NT2/D1 (cell line): ENCODE measurements at regions not wholly inside any gene's neighbourhood (a gene's known extent, or its start where the extent isn't known, plus 50 kb on each side); places are given as distances from the start of the nearest gene placed in this dataset.

Experiments
- SUZ12 ChIP-seq: IDR thresholded peaks from 2 replicates; pipeline ENCODE4 v1.6.1; 2011; ENCODE audit not compliant: insufficient read length, insufficient read depth; ENCODE audit errors: extremely low read depth
- ZNF274 ChIP-seq: IDR thresholded peaks from 2 replicates; pipeline ENCODE4 v1.6.1; 2011; ENCODE audit warnings: mild to moderate bottlenecking, low read depth, low read length

- TF ChIP-seq SUZ12 (no peak), ZNF274 (no peak)
These were observed 512.1 kb downstream of the SHQ1 start for GRCh38 chr3:72336114-72336651.
